ENCODE measurements at regions not wholly inside any gene's neighbourhood (a gene's known extent, or its start where the extent isn't known, plus 50 kb on each side); places are given as distances from the start of the nearest gene placed in this dataset.

GRCh38 chr12:115273456-115273855 is 589.5 kb upstream of the TBX3 start:
- TF ChIP-seq REST (IDR thresholded peaks at IDR 0.05) (no peak), HNF4A (conservative IDR thresholded peaks at IDR 0.05) (no peak), GABPA (IDR thresholded peaks at IDR 0.05 in 1 of 2, conservative IDR thresholded peaks at IDR 0.05 in 1 of 2) (no peak), ZBTB33 (IDR thresholded peaks at IDR 0.05) (no peak), MAX (IDR thresholded peaks at IDR 0.05) (no peak), YY1 (IDR thresholded peaks at IDR 0.05) (no peak), SP1 (IDR thresholded peaks at IDR 0.05) (no peak), FOXA2 (IDR thresholded peaks at IDR 0.05) (no peak), CTCF (IDR thresholded peaks at IDR 0.05; ENCODE audit: low read depth, low read length, missing input control) (no peak), JUND (IDR thresholded peaks at IDR 0.05) (no peak), ATF3 (IDR thresholded peaks at IDR 0.05) (no peak), NR2F2 (IDR thresholded peaks at IDR 0.05) (no peak), HNF4G (IDR thresholded peaks at IDR 0.05) (no peak), FOXA1 (IDR thresholded peaks at IDR 0.05) (no peak), TAF1 (conservative IDR thresholded peaks at IDR 0.05) (no peak)
- 94% methylated on average over 2 of the region's 2 CpGs for WGBS
- no peak overlapping the region for H3K9ac ChIP-seq (ENCODE audit: low read depth in 1 of 2, low read length in 2 of 2)
- no peaks in the 10 kb centered on the region for H3K9me3 ChIP-seq (ENCODE audit: control insufficient read depth in 4 of 4, low read length in 3 of 4)
- H3K27ac ChIP-seq (ENCODE audit: low read depth in 1 of 2, low read length in 2 of 2), result no peak overlapping the region
- no peaks in the 10 kb centered on the region for H3K27me3 ChIP-seq (ENCODE audit: control insufficient read depth in 4 of 4, insufficient read depth in 4 of 4, low read length in 3 of 4)
- no peak overlapping the region for H3K4me3 ChIP-seq (ENCODE audit: low read depth in 1 of 3, low read length in 3 of 3)
- DNase-seq (ENCODE audit: low spot score), result no peak
- H3K36me3 ChIP-seq (ENCODE audit: control insufficient read depth in 4 of 4, insufficient read depth in 3 of 4, low read depth in 1 of 4, low read length in 3 of 4), result no peaks in the 10 kb centered on the region
- no peaks in the 10 kb centered on the region for H3K4me1 ChIP-seq (ENCODE audit: control insufficient read depth in 4 of 4, insufficient read depth in 4 of 4, low read length in 3 of 4)

- no peaks in the 10 kb centered on the region for H3K27me3 ChIP-seq (ENCODE audit: control insufficient read depth in 4 of 4, insufficient read depth in 4 of 4, low read length in 3 of 4)
- no peaks in the 10 kb centered on the region for H3K4me1 ChIP-seq (ENCODE audit: control insufficient read depth in 4 of 4, insufficient read depth in 4 of 4, low read length in 3 of 4)
- no peak overlapping the region for H3K27ac ChIP-seq (ENCODE audit: low read depth in 1 of 2, low read length in 2 of 2)
- H3K36me3 ChIP-seq (ENCODE audit: control insufficient read depth in 4 of 4, insufficient read depth in 3 of 4, low read depth in 1 of 4, low read length in 3 of 4), result no peaks in the 10 kb centered on the region
- no peaks in the 10 kb centered on the region for H3K9me3 ChIP-seq (ENCODE audit: control insufficient read depth in 4 of 4, low read length in 3 of 4)
- 94% methylated on average over 4 of the region's 4 CpGs for WGBS
- DNase-seq (ENCODE audit: low spot score), result no peak
- no peak overlapping the region for H3K9ac ChIP-seq (ENCODE audit: low read depth in 1 of 2, low read length in 2 of 2)
- H3K4me3 ChIP-seq (ENCODE audit: low read depth in 1 of 3, low read length in 3 of 3), result no peak overlapping the region
- TF ChIP-seq SP1 (IDR thresholded peaks at IDR 0.05) (no peak), TAF1 (conservative IDR thresholded peaks at IDR 0.05) (no peak), FOXA1 (IDR thresholded peaks at IDR 0.05) (no peak), ZBTB33 (IDR thresholded peaks at IDR 0.05) (no peak), NR2F2 (IDR thresholded peaks at IDR 0.05) (no peak), EGR1 (IDR thresholded peaks at IDR 0.05; ENCODE audit: low read depth in 2 of 2) (no peak), ATF3 (IDR thresholded peaks at IDR 0.05) (no peak), HNF4G (IDR thresholded peaks at IDR 0.05) (no peak), GABPA (IDR thresholded peaks at IDR 0.05 in 1 of 2, conservative IDR thresholded peaks at IDR 0.05 in 1 of 2) (no peak), RAD21 (IDR thresholded peaks at IDR 0.05) (no peak), HNF4A (conservative IDR thresholded peaks at IDR 0.05) (no peak), CTCF (IDR thresholded peaks at IDR 0.05; ENCODE audit: low read depth, low read length, missing input control) (no peak), JUND (IDR thresholded peaks at IDR 0.05) (no peak)
Measured at GRCh38 chr12:115268451-115268850, 584.5 kb upstream of the TBX3 start.

All from liver (tissue), 8 donors.